Vagina (tissue), 2 donors: ENCODE measurements at regions not wholly inside any gene's neighbourhood (a gene's known extent, or its start where the extent isn't known, plus 50 kb on each side); places are given as distances from the start of the nearest gene placed in this dataset.

Experiments
- DNase-seq, 2 donors: peaks; one replicate each; pipeline ENCODE4 v3.0.0-alpha.2; 2017; ENCODE audit errors: extremely low spot score in 2 of 2
- H3K27ac ChIP-seq: fragments of 200-600 bp; sonication (generic); one replicate; pipeline ENCODE4 v1.5.1; 2019
- H3K27me3 ChIP-seq: fragments of 200-600 bp; sonication (generic); one replicate; pipeline ENCODE4 v1.5.1; 2019
- H3K36me3 ChIP-seq, 2 donors: fragments of 200-600 bp; sonication (generic); one replicate each; pipeline ENCODE4 v1.5.1; 2017 to 2019
- H3K4me1 ChIP-seq: fragments of 200-600 bp; sonication (generic); one replicate; pipeline ENCODE4 v1.5.1; 2019
- H3K4me3 ChIP-seq, 2 donors: fragments of 200-600 bp; sonication (generic); 1 replicate in 1 of 2; 2 replicates in 1 of 2; pipeline ENCODE4 v1.5.1; 2016 to 2019
- H3K9me3 ChIP-seq: fragments of 200-600 bp; sonication (generic); one replicate; pipeline ENCODE4 v1.5.1; 2019
- CTCF ChIP-seq, 3 experiments: fragments of 450-650 bp in 2 of 3; fragments of 200-600 bp in 1 of 3; sonication (generic) in 1 of 3; IDR thresholded peaks; one replicate each; pipeline ENCODE4 v1.5.1; 2017 to 2019; ENCODE audit warnings: antibody characterized with exemption in 3 of 3, mild to moderate bottlenecking in 2 of 3, moderate library complexity in 2 of 3
- POLR2A ChIP-seq, 2 donors: fragments of 450-650 bp; IDR thresholded peaks; one replicate each; pipeline ENCODE4 v1.6.1; 2017; ENCODE audit warnings: antibody characterized with exemption in 2 of 2, mild to moderate bottlenecking in 2 of 2, moderate library complexity in 2 of 2
- POLR2AphosphoS5 ChIP-seq, 2 donors: sonication (generic); formaldehyde crosslinking; IDR thresholded peaks; one replicate each; pipeline ENCODE4 v1.9.0; 2017; ENCODE audit warnings: antibody characterized with exemption in 2 of 2, mild to moderate bottlenecking in 2 of 2, low read depth in 1 of 2; ENCODE audit not compliant: insufficient read depth in 1 of 2
- intact Hi-C: fragments of 100-400 bp; cut with DNase I; formaldehyde crosslinking; loops from one replicate; pipeline ENCODE4 v1.15.1; 2023

- TF ChIP-seq POLR2AphosphoS5 (IDR thresholded peaks at IDR 0.05; ENCODE audit: insufficient read depth in 1 of 2, low read depth in 1 of 2) (no peak), CTCF (IDR thresholded peaks at IDR 0.05) (no peak), POLR2A (IDR thresholded peaks at IDR 0.05) (no peak)
These were observed 349.2 kb upstream of the CCDC54 start for GRCh38 chr3:107028086-107028485.

GRCh38 chr3:107028626-107029025, 348.6 kb upstream of the CCDC54 start:
- H3K9me3 ChIP-seq = no peaks in the 10 kb centered on the region
- TF ChIP-seq POLR2A (IDR thresholded peaks at IDR 0.05) (no peak), CTCF (IDR thresholded peaks at IDR 0.05) (no peak), POLR2AphosphoS5 (IDR thresholded peaks at IDR 0.05; ENCODE audit: insufficient read depth in 1 of 2, low read depth in 1 of 2) (no peak)
- H3K4me3 ChIP-seq = no peak overlapping the region
- no peak for DNase-seq
- no peaks in the 10 kb centered on the region for H3K36me3 ChIP-seq
- no peaks in the 10 kb centered on the region for H3K4me1 ChIP-seq
- H3K27me3 ChIP-seq = no peaks in the 10 kb centered on the region
- intact Hi-C loops = no loop called here
- no peak overlapping the region for H3K27ac ChIP-seq

More at GRCh38 chr3:107028086-107028485, 349.2 kb upstream of the CCDC54 start:
- no peak for DNase-seq
- H3K4me3 ChIP-seq = no peak overlapping the region
- no peaks in the 10 kb centered on the region for H3K9me3 ChIP-seq
- H3K36me3 ChIP-seq = no peaks in the 10 kb centered on the region
- no peaks in the 10 kb centered on the region for H3K4me1 ChIP-seq
- intact Hi-C loops = no loop called here
- no peak overlapping the region for H3K27ac ChIP-seq
- no peaks in the 10 kb centered on the region for H3K27me3 ChIP-seq

- no peak for DNase-seq
- Histone ChIP-seq H3K27ac (no peak overlapping the region), H3K4me3 (no peak overlapping the region), H3K9me3 (no peaks in the 10 kb centered on the region), H3K36me3 (no peaks in the 10 kb centered on the region), H3K27me3 (no peaks in the 10 kb centered on the region), H3K4me1 (no peaks in the 10 kb centered on the region)
- TF ChIP-seq POLR2A (IDR thresholded peaks at IDR 0.05) (no peak), POLR2AphosphoS5 (IDR thresholded peaks at IDR 0.05; ENCODE audit: insufficient read depth in 1 of 2, low read depth in 1 of 2) (no peak), CTCF (IDR thresholded peaks at IDR 0.05) (no peak)
- intact Hi-C loops = no loop called here
These were observed 345.1 kb upstream of the CCDC54 start for GRCh38 chr3:107032111-107032510.

GRCh38 chr3:107034142-107034541, 343.1 kb upstream of the CCDC54 start:
- H3K4me1 ChIP-seq = no peaks in the 10 kb centered on the region
- H3K27me3 ChIP-seq = no peaks in the 10 kb centered on the region
- no peaks in the 10 kb centered on the region for H3K36me3 ChIP-seq
- H3K9me3 ChIP-seq = no peaks in the 10 kb centered on the region
- DNase-seq = no peak
- intact Hi-C loops = no loop called here
- H3K27ac ChIP-seq = no peak overlapping the region
- H3K4me3 ChIP-seq = no peak overlapping the region
- TF ChIP-seq POLR2A (IDR thresholded peaks at IDR 0.05) = no peak
- no peak for TF ChIP-seq CTCF (IDR thresholded peaks at IDR 0.05)
- TF ChIP-seq POLR2AphosphoS5 (IDR thresholded peaks at IDR 0.05; ENCODE audit: insufficient read depth in 1 of 2, low read depth in 1 of 2) = no peak

GRCh38 chr3:107035176-107035575, 342.1 kb upstream of the CCDC54 start:
- Histone ChIP-seq H3K9me3 (no peaks in the 10 kb centered on the region), H3K36me3 (no peaks in the 10 kb centered on the region), H3K4me3 (no peak overlapping the region), H3K27me3 (no peaks in the 10 kb centered on the region), H3K4me1 (no peaks in the 10 kb centered on the region), H3K27ac (no peak overlapping the region)
- intact Hi-C loops = no loop called here
- DNase-seq = no peak
- no peak for TF ChIP-seq POLR2A (IDR thresholded peaks at IDR 0.05)
- TF ChIP-seq CTCF (IDR thresholded peaks at IDR 0.05) = no peak
- no peak for TF ChIP-seq POLR2AphosphoS5 (IDR thresholded peaks at IDR 0.05; ENCODE audit: insufficient read depth in 1 of 2, low read depth in 1 of 2)
